SK-N-MC (cell line): ENCODE measurements at regions not wholly inside any gene's neighbourhood (a gene's known extent, or its start where the extent isn't known, plus 50 kb on each side); places are given as distances from the start of the nearest gene placed in this dataset.
"Not testable (repeated sequence)": the region's sequence is repeated elsewhere in the genome, so short reads cannot be mapped to it uniquely, and the experiment has no call there.

Experiments
- DNase-seq: peaks from one replicate; pipeline ENCODE4 v3.0.0-alpha.2; 2011; ENCODE audit warnings: low read depth, low spot score
- H3K27ac ChIP-seq: fragments of 200-600 bp; sonication (generic); 2 replicates; pipeline ENCODE4 v1.5.1; 2016; ENCODE audit warnings: mixed run types
- H3K36me3 ChIP-seq: fragments of 200-600 bp; sonication (generic); 2 replicates; pipeline ENCODE4 v1.6.1; 2017; ENCODE audit warnings: antibody characterized with exemption, low read length, mixed read lengths; ENCODE audit not compliant: insufficient read depth
- H3K4me3 ChIP-seq: fragments of 200-600 bp; sonication (generic); 2 replicates; pipeline ENCODE4 v1.5.1; 2016
- H3K9ac ChIP-seq: fragments of 200-600 bp; sonication (generic); 2 replicates; pipeline ENCODE4 v1.8.0; 2017; ENCODE audit warnings: mixed run types, mixed read lengths; ENCODE audit not compliant: insufficient read length
- H3K9me3 ChIP-seq: fragments of 200-600 bp; sonication (generic); 2 replicates; pipeline ENCODE4 v1.6.1; 2017; ENCODE audit warnings: low read depth, mild to moderate bottlenecking, antibody characterized with exemption, low read length, moderate library complexity, mixed read lengths
- EZH2 ChIP-seq: fragments of 200-600 bp; sonication (generic); IDR thresholded peaks from one replicate; pipeline ENCODE4 v1.6.1; 2017; ENCODE audit warnings: antibody characterized with exemption
- FOXP2 ChIP-seq: optimal IDR thresholded peaks from 2 replicates; pipeline ENCODE3; 2011; ENCODE audit warnings: mild to moderate bottlenecking, moderate library complexity; ENCODE audit not compliant: insufficient read depth; ENCODE audit errors: extremely low read length, control extremely low read depth
- POLR2AphosphoS5 ChIP-seq: IDR thresholded peaks from 2 replicates; pipeline ENCODE4 v1.6.1; 2012; ENCODE audit warnings: mild to moderate bottlenecking, low read depth, low read length, borderline replicate concordance

GRCh38 chr1:166763318-166763717 is 76.0 kb upstream of the POGK start:
- Histone ChIP-seq H3K9me3 (no peaks in the 10 kb centered on the region), H3K4me3 (no peak overlapping the region), H3K27ac (no peak overlapping the region), H3K9ac (no peak overlapping the region), H3K36me3 (no peaks in the 10 kb centered on the region)
- no peak for TF ChIP-seq POLR2AphosphoS5
- no peak for TF ChIP-seq FOXP2
- no peak for TF ChIP-seq EZH2
- no peak for DNase-seq

DNA sequence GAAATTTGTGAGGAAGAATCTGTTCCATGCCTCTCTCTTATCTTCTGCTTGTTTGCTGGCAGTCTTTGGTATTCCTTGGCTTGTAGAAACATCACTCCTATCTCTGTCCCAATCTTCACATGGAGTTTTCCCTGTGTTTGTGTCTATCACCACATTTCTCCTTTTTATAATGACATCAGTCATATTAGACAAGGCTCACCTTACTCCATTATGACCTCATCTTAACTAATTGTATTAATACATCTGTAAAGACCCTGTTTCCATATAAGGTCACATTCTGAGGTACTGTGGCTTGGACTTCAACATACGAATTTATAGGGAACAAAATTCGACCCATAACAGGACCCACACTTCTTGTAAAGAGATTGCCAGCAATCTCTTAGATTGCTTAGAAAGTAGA is 72.3 kb upstream of the POGK start:
- DNase-seq = no peak
- H3K4me3 ChIP-seq = no peak overlapping the region
- H3K9me3 ChIP-seq = no peaks in the 10 kb centered on the region
- TF ChIP-seq EZH2 (no peak), FOXP2 (no peak), POLR2AphosphoS5 (no peak)
- no peak overlapping the region for H3K9ac ChIP-seq
- H3K36me3 ChIP-seq = no peaks in the 10 kb centered on the region
- H3K27ac ChIP-seq = no peak overlapping the region

GRCh38 chr1:166784646-166785045 is 54.6 kb upstream of the POGK start:
- not testable (repeated sequence) for H3K9me3 ChIP-seq, H3K4me3 ChIP-seq, H3K36me3 ChIP-seq, H3K9ac ChIP-seq, DNase-seq, H3K27ac ChIP-seq

DNA sequence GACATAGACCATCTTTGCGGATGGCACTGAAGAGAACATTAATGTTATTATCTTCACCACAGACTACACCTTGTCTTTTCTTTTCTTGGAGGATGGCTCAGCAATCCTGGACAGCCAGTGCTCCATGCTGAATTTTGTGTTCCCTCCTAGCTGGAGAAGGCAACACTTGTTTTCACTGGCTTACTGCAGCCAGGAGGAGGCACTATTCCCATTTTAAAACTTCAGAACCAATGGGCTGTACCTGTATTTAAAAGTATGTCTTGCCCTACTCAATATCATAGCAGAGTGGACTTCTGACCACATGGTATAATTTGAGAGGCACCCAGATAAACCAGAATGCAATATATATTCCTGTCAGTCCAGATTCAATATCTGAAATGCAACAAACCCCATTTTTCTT is 53.3 kb upstream of the POGK start:
- Histone ChIP-seq H3K27ac (no peak overlapping the region), H3K4me3 (no peak overlapping the region), H3K9ac (no peak overlapping the region), H3K9me3 (no peaks in the 10 kb centered on the region), H3K36me3 (no peaks in the 10 kb centered on the region)
- DNase-seq = no peak
- TF ChIP-seq EZH2 (no peak), POLR2AphosphoS5 (no peak), FOXP2 (no peak)

DNA sequence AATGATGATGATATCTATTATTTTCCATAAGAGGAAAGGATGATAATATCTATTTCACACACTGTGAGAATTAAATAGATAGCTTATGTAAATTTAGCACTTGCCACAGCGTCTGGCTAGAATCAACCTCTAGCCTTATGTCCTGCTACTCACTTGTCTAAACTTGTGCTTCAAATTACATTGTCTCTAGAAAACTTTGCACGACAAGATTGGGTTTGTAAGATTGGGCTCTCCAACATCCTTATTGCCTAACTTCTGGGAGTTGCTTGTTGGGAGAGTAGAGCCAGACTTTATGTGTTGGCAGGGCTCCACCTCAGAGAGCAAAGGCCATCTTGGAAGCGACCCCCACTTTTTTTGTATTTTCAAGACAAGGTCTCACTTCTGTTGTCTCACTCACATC is 50.0 kb upstream of the POGK start:
- H3K9ac ChIP-seq = no peak overlapping the region
- H3K27ac ChIP-seq = no peak overlapping the region
- TF ChIP-seq FOXP2 (no peak), EZH2 (no peak), POLR2AphosphoS5 (no peak)
- no peaks in the 10 kb centered on the region for H3K36me3 ChIP-seq
- no peaks in the 10 kb centered on the region for H3K9me3 ChIP-seq
- H3K4me3 ChIP-seq = no peak overlapping the region
- no peak for DNase-seq
